CD14-positive monocyte (primary cell): ENCODE measurements at regions not wholly inside any gene's neighbourhood (a gene's known extent, or its start where the extent isn't known, plus 50 kb on each side); places are given as distances from the start of the nearest gene placed in this dataset.

ENCODE experiments used
- DNase-seq, 3 donors: peaks; one replicate each; pipeline ENCODE4 v3.0.0-alpha.2; 2011 to 2022
- H2AFZ ChIP-seq: 2 replicates; pipeline ENCODE4 v1.6.0; 2012; ENCODE audit warnings: mild to moderate bottlenecking, low read depth, low read length, inconsistent platforms; ENCODE audit not compliant: insufficient read depth, poor library complexity, severe bottlenecking
- H3K27ac ChIP-seq, 2 donors: 1 replicate in 1 of 2; 2 replicates in 1 of 2; pipeline ENCODE4 v1.5.1; 2012 to 2013; ENCODE audit warnings: low read length in 2 of 2, control low read depth in 1 of 2, inconsistent platforms in 1 of 2, low read depth in 1 of 2, mild to moderate bottlenecking in 1 of 2
- H3K27me3 ChIP-seq, 2 donors: one replicate each; pipeline versions ENCODE4 v1.6.0 to v1.6.1; 2011 to 2013; ENCODE audit warnings: low read length in 2 of 2; ENCODE audit not compliant: control insufficient read depth in 2 of 2, insufficient read depth in 2 of 2
- H3K36me3 ChIP-seq, 2 donors: replicated peaks in 1 of 2; 1 replicate in 1 of 2; 2 replicates in 1 of 2; pipeline versions ENCODE4 v1.5.1 to v1.6.1; 2012 to 2013; ENCODE audit warnings: low read length in 2 of 2, control low read depth in 1 of 2, inconsistent platforms in 1 of 2, mild to moderate bottlenecking in 1 of 2; ENCODE audit not compliant: insufficient read depth in 2 of 2, control insufficient read depth in 1 of 2
- H3K4me1 ChIP-seq, 2 donors: 1 replicate in 1 of 2; 2 replicates in 1 of 2; pipeline versions ENCODE4 v1.5.1 to v1.6.1; 2012 to 2013; ENCODE audit warnings: low read length in 2 of 2, control low read depth in 1 of 2, inconsistent platforms in 1 of 2, mild to moderate bottlenecking in 1 of 2, moderate library complexity in 1 of 2; ENCODE audit not compliant: insufficient read depth in 2 of 2, control insufficient read depth in 1 of 2
- H3K4me2 ChIP-seq: replicated peaks from 2 replicates; pipeline ENCODE3; 2012; ENCODE audit warnings: low read length, moderate library complexity, mild to moderate bottlenecking; ENCODE audit not compliant: poor library complexity, severe bottlenecking; ENCODE audit errors: extremely low read depth
- H3K4me3 ChIP-seq, 3 experiments: fragments of 200-600 bp in 1 of 3; sonication (generic) in 1 of 3; replicated peaks in 1 of 3; 1 replicate in 2 of 3; 2 replicates in 1 of 3; pipeline ENCODE4 v1.5.1; 2011 to 2013; ENCODE audit warnings: low read length in 3 of 3, mild to moderate bottlenecking in 3 of 3, control low read depth in 2 of 3, low read depth in 2 of 3, inconsistent platforms in 1 of 3, moderate library complexity in 1 of 3
- H3K79me2 ChIP-seq: 2 replicates; pipeline ENCODE4 v1.6.0; 2012; ENCODE audit warnings: mild to moderate bottlenecking, control low read depth, inconsistent platforms, low read length, moderate library complexity; ENCODE audit not compliant: insufficient read depth
- H3K9ac ChIP-seq: 2 replicates; pipeline ENCODE4 v1.6.0; 2017; ENCODE audit warnings: low read length, mild to moderate bottlenecking; ENCODE audit not compliant: insufficient read depth, poor library complexity, severe bottlenecking
- H3K9me3 ChIP-seq, 2 donors: replicated peaks in 1 of 2; 1 replicate in 1 of 2; 2 replicates in 1 of 2; pipeline versions ENCODE4 v1.5.1 to v1.6.1; 2012 to 2013; ENCODE audit warnings: low read length in 2 of 2, control low read depth in 1 of 2; ENCODE audit not compliant: control insufficient read depth in 1 of 2, insufficient read depth in 1 of 2
- H4K20me1 ChIP-seq: 2 replicates; pipeline ENCODE4 v1.6.0; 2012; ENCODE audit warnings: mild to moderate bottlenecking, low read length, control low read depth, moderate library complexity; ENCODE audit not compliant: insufficient read depth
- H3K27ac Mint-ChIP-seq, 7 donors: one replicate each; pipeline ENCODE4 v1.8.0; 2020; ENCODE audit warnings: mild to moderate bottlenecking in 7 of 7, mixed read lengths in 7 of 7, moderate library complexity in 6 of 7, inconsistent platforms in 2 of 7
- H3K27me3 Mint-ChIP-seq, 3 donors: one replicate each; pipeline ENCODE4 v1.8.0; 2021 to 2022; ENCODE audit warnings: low read depth in 3 of 3, mild to moderate bottlenecking in 3 of 3, mixed read lengths in 3 of 3, moderate library complexity in 3 of 3, inconsistent platforms in 1 of 3
- H3K36me3 Mint-ChIP-seq, 2 donors: one replicate each; pipeline ENCODE4 v1.8.0; 2020; ENCODE audit warnings: mixed read lengths in 2 of 2, inconsistent platforms in 1 of 2, mild to moderate bottlenecking in 1 of 2
- H3K4me1 Mint-ChIP-seq: one replicate; pipeline ENCODE4 v1.8.0; 2020; ENCODE audit warnings: mild to moderate bottlenecking, mixed read lengths
- H3K4me3 Mint-ChIP-seq, 2 donors: one replicate each; pipeline ENCODE4 v1.8.0; 2020; ENCODE audit warnings: mild to moderate bottlenecking in 2 of 2, mixed read lengths in 2 of 2, moderate library complexity in 1 of 2
- H3K9me3 Mint-ChIP-seq, 7 donors: one replicate each; pipeline ENCODE4 v1.8.0; 2020 to 2022; ENCODE audit warnings: mixed read lengths in 7 of 7, mild to moderate bottlenecking in 6 of 7, moderate library complexity in 6 of 7, inconsistent platforms in 2 of 7
- WGBS: methylation state at CpG from one replicate; pipeline ENCODE4 v1.1.5; 2013; ENCODE audit warnings: missing lambda C conversion rate; ENCODE audit not compliant: insufficient coverage; 5-methylcytosine and 5-hydroxymethylcytosine counted together
- intact Hi-C, 2 donors: fragments of 100-400 bp; cut with micrococcal nuclease; formaldehyde crosslinking; loops; one replicate each; pipeline versions ENCODE4 v1.15.0 to v1.15.1; 2023
- TF ChIP-seq, protein P1 (sequence below): fragments of 200-600 bp; IDR thresholded peaks from one replicate; pipeline ENCODE4 v1.8.0; 2022; ENCODE audit warnings: antibody characterized with exemption, mild to moderate bottlenecking

DNA sequence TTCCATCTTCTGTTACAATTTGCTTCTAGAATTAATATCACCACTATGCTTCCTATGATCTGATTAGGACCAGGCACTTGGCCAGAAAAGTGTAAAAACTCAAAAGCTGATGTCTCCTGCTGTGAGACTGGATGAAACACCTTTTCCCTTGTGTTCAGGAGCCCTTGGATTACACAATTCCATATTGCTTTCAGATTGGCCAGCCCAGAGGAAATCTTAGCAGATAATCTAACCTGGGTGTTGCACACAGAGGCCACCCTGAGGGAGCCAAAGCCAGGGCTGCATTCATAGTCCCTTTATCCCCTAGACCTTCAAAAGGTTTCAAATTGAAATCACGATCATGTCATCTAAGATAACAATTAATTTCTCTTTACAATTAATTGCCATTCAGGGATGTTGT, 94.1 kb upstream of the SELENOP start:
- H3K27ac ChIP-seq = no peak overlapping the region
- no peak overlapping the region for H3K4me3 ChIP-seq
- no peak overlapping the region for H3K4me2 ChIP-seq
- H3K79me2 ChIP-seq = no peaks in the 10 kb centered on the region
- TF ChIP-seq, protein P1, sequence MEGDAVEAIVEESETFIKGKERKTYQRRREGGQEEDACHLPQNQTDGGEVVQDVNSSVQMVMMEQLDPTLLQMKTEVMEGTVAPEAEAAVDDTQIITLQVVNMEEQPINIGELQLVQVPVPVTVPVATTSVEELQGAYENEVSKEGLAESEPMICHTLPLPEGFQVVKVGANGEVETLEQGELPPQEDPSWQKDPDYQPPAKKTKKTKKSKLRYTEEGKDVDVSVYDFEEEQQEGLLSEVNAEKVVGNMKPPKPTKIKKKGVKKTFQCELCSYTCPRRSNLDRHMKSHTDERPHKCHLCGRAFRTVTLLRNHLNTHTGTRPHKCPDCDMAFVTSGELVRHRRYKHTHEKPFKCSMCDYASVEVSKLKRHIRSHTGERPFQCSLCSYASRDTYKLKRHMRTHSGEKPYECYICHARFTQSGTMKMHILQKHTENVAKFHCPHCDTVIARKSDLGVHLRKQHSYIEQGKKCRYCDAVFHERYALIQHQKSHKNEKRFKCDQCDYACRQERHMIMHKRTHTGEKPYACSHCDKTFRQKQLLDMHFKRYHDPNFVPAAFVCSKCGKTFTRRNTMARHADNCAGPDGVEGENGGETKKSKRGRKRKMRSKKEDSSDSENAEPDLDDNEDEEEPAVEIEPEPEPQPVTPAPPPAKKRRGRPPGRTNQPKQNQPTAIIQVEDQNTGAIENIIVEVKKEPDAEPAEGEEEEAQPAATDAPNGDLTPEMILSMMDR = no peak
- no CpG with 5 or more reads among the region's 1 CpG for WGBS
- no peaks in the 10 kb centered on the region for H3K36me3 ChIP-seq
- H3K4me3 Mint-ChIP-seq = no peak overlapping the region
- no peak for DNase-seq
- H3K27ac Mint-ChIP-seq = no peak overlapping the region
- intact Hi-C loops = loop anchor here in 1 of 2 donors (5.0 kb wide), 2 partner anchors 41 to 86 kb away; no protein-coding TSS in a partner anchor
- H3K27me3 ChIP-seq = no peaks in the 10 kb centered on the region
- H3K9ac ChIP-seq = no peak overlapping the region
- peaks cover 7 to 11% of the 10 kb centered on the region in 2 donors for H3K4me1 ChIP-seq
- H3K36me3 Mint-ChIP-seq = no peaks in the 10 kb centered on the region
- peaks cover 12% of the 10 kb centered on the region for H3K4me1 Mint-ChIP-seq
- no peaks in the 10 kb centered on the region for H4K20me1 ChIP-seq
- H3K9me3 Mint-ChIP-seq = peaks cover 0 to 1% (median 0%) of the 10 kb centered on the region in 7 donors
- H3K9me3 ChIP-seq = no peaks in the 10 kb centered on the region
- peaks cover 1 to 5% (median 2%) of the 10 kb centered on the region in 3 donors for H3K27me3 Mint-ChIP-seq
- no peak overlapping the region for H2AFZ ChIP-seq

DNA sequence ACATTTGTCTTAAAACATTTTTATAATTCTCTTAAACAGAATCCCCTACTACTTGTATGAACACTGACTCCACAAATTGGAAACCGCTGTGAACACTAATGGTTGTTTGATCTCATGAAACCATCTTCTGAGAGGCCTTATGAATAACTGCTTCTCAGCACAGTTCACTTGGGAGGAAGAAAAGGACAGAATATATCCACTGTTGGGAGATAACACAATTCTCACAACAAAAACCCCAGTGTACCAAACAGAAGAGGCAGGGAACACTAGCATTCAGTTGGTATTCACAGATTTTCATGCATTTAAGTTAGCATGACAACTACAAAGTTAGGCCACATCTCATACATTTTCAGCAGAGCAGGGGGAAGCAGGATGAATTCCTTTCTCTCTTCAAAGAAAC, 89.0 kb upstream of the SELENOP start:
- intact Hi-C loops = no loop called here
- no peak overlapping the region for H3K4me2 ChIP-seq
- H3K36me3 ChIP-seq = no peaks in the 10 kb centered on the region
- H3K36me3 Mint-ChIP-seq = no peaks in the 10 kb centered on the region
- no peaks in the 10 kb centered on the region for H3K4me1 ChIP-seq
- H3K27me3 ChIP-seq = no peaks in the 10 kb centered on the region
- peaks cover 1 to 3% (median 2%) of the 10 kb centered on the region in 3 donors for H3K27me3 Mint-ChIP-seq
- no peak overlapping the region for H3K4me3 ChIP-seq
- TF ChIP-seq, protein P1 = no peak
- no peak overlapping the region for H3K27ac ChIP-seq
- no CpG with 5 or more reads among the region's 1 CpG for WGBS
- no peak overlapping the region for H2AFZ ChIP-seq
- no peak overlapping the region for H3K4me3 Mint-ChIP-seq
- H3K27ac Mint-ChIP-seq = no peak overlapping the region
- H3K9me3 ChIP-seq = no peaks in the 10 kb centered on the region
- no peaks in the 10 kb centered on the region for H3K4me1 Mint-ChIP-seq
- DNase-seq = no peak
- H3K9me3 Mint-ChIP-seq = peaks cover 0 to 1% (median 0%) of the 10 kb centered on the region in 7 donors
- H4K20me1 ChIP-seq = no peaks in the 10 kb centered on the region
- no peak overlapping the region for H3K9ac ChIP-seq
- H3K79me2 ChIP-seq = no peaks in the 10 kb centered on the region
